ENCODE measurements at regions not wholly inside any gene's neighbourhood (a gene's known extent, or its start where the extent isn't known, plus 50 kb on each side); places are given as distances from the start of the nearest gene placed in this dataset.

- TF ChIP-seq POLR2A (IDR thresholded peaks at IDR 0.05; ENCODE audit: low read length) (no peak), GATA1 (IDR thresholded peaks at IDR 0.05; ENCODE audit: low read depth, low read length) (no peak)
These were observed 475.8 kb downstream of the FOXO1 start for GRCh38 chr13:40190641-40191100.

All from erythroblast (primary cell).